SK-N-MC (cell line): ENCODE measurements at regions not wholly inside any gene's neighbourhood (a gene's known extent, or its start where the extent isn't known, plus 50 kb on each side); places are given as distances from the start of the nearest gene placed in this dataset.

Experiments
- EZH2 ChIP-seq: fragments of 200-600 bp; sonication (generic); IDR thresholded peaks from one replicate; pipeline ENCODE4 v1.6.1; 2017; ENCODE audit warnings: antibody characterized with exemption
- POLR2AphosphoS5 ChIP-seq: IDR thresholded peaks from 2 replicates; pipeline ENCODE4 v1.6.1; 2012; ENCODE audit warnings: mild to moderate bottlenecking, low read depth, low read length, borderline replicate concordance

- TF ChIP-seq POLR2AphosphoS5 = no peak
- TF ChIP-seq EZH2 = no peak
These were observed 61.9 kb upstream of the LAS1L start for GRCh38 chrX:65596270-65597034.
